ENCODE measurements at regions not wholly inside any gene's neighbourhood (a gene's known extent, or its start where the extent isn't known, plus 50 kb on each side); places are given as distances from the start of the nearest gene placed in this dataset.

- no peaks in the 10 kb centered on the region for H3K9me3 ChIP-seq
- CTCF ChIA-PET, result interaction anchor here (1.0 to 2.6 kb wide), 10 partner anchors 10 to 383 kb away, joined by 3 to 15 read pairs (median 4); partner anchors contain the start of gene ARRDC3
- H3K4me2 ChIP-seq, result no peak overlapping the region
- POLR2A ChIA-PET, result interaction anchor here (0.9 to 1.0 kb wide), 2 partner anchors 35 to 67 kb away, joined by 3 read pairs; partner anchors contain the start of gene ARRDC3
- no peak for FAIRE-seq
- 99% methylated on average over 4 of the region's 4 CpGs for WGBS (ENCODE audit: missing lambda C conversion rate)
- H3K4me3 ChIP-seq, result no peak overlapping the region
- TF ChIP-seq EHMT2 (IDR thresholded peaks at IDR 0.05; ENCODE audit: low read depth), result no peak
- TF ChIP-seq RNF2 (IDR thresholded peaks at IDR 0.05; ENCODE audit: borderline replicate concordance, low read depth), result no peak
- TF ChIP-seq HOXA7 (CRISPR knock-in tag; IDR thresholded peaks at IDR 0.05), result no peak
- TF ChIP-seq, protein P1, sequence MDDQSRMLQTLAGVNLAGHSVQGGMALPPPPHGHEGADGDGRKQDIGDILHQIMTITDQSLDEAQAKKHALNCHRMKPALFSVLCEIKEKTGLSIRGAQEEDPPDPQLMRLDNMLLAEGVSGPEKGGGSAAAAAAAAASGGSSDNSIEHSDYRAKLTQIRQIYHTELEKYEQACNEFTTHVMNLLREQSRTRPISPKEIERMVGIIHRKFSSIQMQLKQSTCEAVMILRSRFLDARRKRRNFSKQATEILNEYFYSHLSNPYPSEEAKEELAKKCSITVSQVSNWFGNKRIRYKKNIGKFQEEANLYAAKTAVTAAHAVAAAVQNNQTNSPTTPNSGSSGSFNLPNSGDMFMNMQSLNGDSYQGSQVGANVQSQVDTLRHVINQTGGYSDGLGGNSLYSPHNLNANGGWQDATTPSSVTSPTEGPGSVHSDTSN (IDR thresholded peaks at IDR 0.05), result no peak
- TF ChIP-seq SMC3 (IDR thresholded peaks at IDR 0.05), result no peak
- no peak for ATAC-seq
- peak overlapping the region; percentile 91 to 94 for H3K27ac ChIP-seq
- no peak for DNase-seq (ENCODE audit: low read depth in 1 of 2, low spot score in 1 of 2)
- peaks cover 46% of the 10 kb centered on the region for H3K4me1 ChIP-seq
Observed at GRCh38 chr5:91315701-91316100, 67.4 kb downstream of the ARRDC3 start.

GRCh38 chr5:91313757-91314673 lies 69.1 kb downstream of the ARRDC3 start:
- ATAC-seq, result peak; percentile 85 to 95
- WGBS (ENCODE audit: missing lambda C conversion rate), result 7% methylated on average over 9 of the region's 9 CpGs
- peak overlapping the region; percentile 41 for H3K4me3 ChIP-seq
- H3K9me3 ChIP-seq, result no peaks in the 10 kb centered on the region
- CTCF ChIA-PET, result interaction anchor here (1.0 to 3.5 kb wide), 6 partner anchors 12 to 448 kb away, joined by 3 to 14 read pairs (median 4); no protein-coding TSS in a partner anchor
- FAIRE-seq, result peak; percentile 95
- peak; percentile 98 to 99 for DNase-seq (ENCODE audit: low read depth in 1 of 2, low spot score in 1 of 2)
- POLR2A ChIA-PET, result interaction anchor here (1.0 to 4.7 kb wide), 9 partner anchors 12 to 331 kb away, joined by 3 to 57 read pairs (median 7); partner anchors contain the start of gene ARRDC3
- H3K4me1 ChIP-seq, result peaks cover 49% of the 10 kb centered on the region
- H3K4me2 ChIP-seq, result peak overlapping the region; percentile 89
- H3K27ac ChIP-seq, result peak overlapping the region; percentile 91 to 94
- TF ChIP-seq TP53 (CRISPR knock-in tag; IDR thresholded peaks at IDR 0.05) (no peak), POLR2AphosphoS2 (conservative IDR thresholded peaks at IDR 0.05; ENCODE audit: low read length) (no peak), EP300 (IDR thresholded peaks at IDR 0.05) (peak; percentile 88 to 92; a peak in 4 of 5 replicates), PHF8 (IDR thresholded peaks at IDR 0.05; ENCODE audit: borderline replicate concordance, low read depth) (no peak), EHF (CRISPR knock-in tag; IDR thresholded peaks at IDR 0.05) (no peak), ESRRA (IDR thresholded peaks at IDR 0.05; ENCODE audit: borderline replicate concordance, low read length) (no peak), BHLHE40 (IDR thresholded peaks at IDR 0.05; ENCODE audit: low read depth, low read length) (no peak), NPAS2 (CRISPR knock-in tag; IDR thresholded peaks at IDR 0.05; ENCODE audit: borderline replicate concordance) (no peak), RAD21 (conservative IDR thresholded peaks at IDR 0.05 in 1 of 2, IDR thresholded peaks at IDR 0.05 in 1 of 2) (peak; percentile 12 to 44; a peak in 3 of 5 replicates), ZNF302 (CRISPR knock-in tag; IDR thresholded peaks at IDR 0.05) (no peak), CBX2 (IDR thresholded peaks at IDR 0.05; ENCODE audit: borderline replicate concordance, low read depth) (no peak), KDM5A (IDR thresholded peaks at IDR 0.05) (no peak), JUN (IDR thresholded peaks at IDR 0.05) (peak; percentile 90; a peak in 4 of 5 replicates), EHMT2 (IDR thresholded peaks at IDR 0.05; ENCODE audit: low read depth) (no peak), NR3C1 (IDR thresholded peaks at IDR 0.05) (no peak), CTCF (IDR thresholded peaks at IDR 0.05) (no peak), JUNB (IDR thresholded peaks at IDR 0.05) (peak; percentile 93), ZSCAN20 (CRISPR knock-in tag; IDR thresholded peaks at IDR 0.05) (no peak; the same call in 1 of the 2 replicates), MAX (IDR thresholded peaks at IDR 0.05) (peak; percentile 85)
- TF ChIP-seq, protein P2, sequence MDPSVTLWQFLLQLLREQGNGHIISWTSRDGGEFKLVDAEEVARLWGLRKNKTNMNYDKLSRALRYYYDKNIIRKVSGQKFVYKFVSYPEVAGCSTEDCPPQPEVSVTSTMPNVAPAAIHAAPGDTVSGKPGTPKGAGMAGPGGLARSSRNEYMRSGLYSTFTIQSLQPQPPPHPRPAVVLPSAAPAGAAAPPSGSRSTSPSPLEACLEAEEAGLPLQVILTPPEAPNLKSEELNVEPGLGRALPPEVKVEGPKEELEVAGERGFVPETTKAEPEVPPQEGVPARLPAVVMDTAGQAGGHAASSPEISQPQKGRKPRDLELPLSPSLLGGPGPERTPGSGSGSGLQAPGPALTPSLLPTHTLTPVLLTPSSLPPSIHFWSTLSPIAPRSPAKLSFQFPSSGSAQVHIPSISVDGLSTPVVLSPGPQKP (IDR thresholded peaks at IDR 0.05; ENCODE audit: low read depth, low read length), result no peak
- TF ChIP-seq, protein P3, sequence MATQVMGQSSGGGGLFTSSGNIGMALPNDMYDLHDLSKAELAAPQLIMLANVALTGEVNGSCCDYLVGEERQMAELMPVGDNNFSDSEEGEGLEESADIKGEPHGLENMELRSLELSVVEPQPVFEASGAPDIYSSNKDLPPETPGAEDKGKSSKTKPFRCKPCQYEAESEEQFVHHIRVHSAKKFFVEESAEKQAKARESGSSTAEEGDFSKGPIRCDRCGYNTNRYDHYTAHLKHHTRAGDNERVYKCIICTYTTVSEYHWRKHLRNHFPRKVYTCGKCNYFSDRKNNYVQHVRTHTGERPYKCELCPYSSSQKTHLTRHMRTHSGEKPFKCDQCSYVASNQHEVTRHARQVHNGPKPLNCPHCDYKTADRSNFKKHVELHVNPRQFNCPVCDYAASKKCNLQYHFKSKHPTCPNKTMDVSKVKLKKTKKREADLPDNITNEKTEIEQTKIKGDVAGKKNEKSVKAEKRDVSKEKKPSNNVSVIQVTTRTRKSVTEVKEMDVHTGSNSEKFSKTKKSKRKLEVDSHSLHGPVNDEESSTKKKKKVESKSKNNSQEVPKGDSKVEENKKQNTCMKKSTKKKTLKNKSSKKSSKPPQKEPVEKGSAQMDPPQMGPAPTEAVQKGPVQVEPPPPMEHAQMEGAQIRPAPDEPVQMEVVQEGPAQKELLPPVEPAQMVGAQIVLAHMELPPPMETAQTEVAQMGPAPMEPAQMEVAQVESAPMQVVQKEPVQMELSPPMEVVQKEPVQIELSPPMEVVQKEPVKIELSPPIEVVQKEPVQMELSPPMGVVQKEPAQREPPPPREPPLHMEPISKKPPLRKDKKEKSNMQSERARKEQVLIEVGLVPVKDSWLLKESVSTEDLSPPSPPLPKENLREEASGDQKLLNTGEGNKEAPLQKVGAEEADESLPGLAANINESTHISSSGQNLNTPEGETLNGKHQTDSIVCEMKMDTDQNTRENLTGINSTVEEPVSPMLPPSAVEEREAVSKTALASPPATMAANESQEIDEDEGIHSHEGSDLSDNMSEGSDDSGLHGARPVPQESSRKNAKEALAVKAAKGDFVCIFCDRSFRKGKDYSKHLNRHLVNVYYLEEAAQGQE (IDR thresholded peaks at IDR 0.05), result no peak
- TF ChIP-seq, protein P4, sequence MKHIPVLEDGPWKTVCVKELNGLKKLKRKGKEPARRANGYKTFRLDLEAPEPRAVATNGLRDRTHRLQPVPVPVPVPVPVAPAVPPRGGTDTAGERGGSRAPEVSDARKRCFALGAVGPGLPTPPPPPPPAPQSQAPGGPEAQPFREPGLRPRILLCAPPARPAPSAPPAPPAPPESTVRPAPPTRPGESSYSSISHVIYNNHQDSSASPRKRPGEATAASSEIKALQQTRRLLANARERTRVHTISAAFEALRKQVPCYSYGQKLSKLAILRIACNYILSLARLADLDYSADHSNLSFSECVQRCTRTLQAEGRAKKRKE (CRISPR knock-in tag; IDR thresholded peaks at IDR 0.05; ENCODE audit: low read depth), result peak; percentile 46; the same call in 1 of the 2 replicates
